Vagina (tissue), 2 donors: ENCODE measurements at regions not wholly inside any gene's neighbourhood (a gene's known extent, or its start where the extent isn't known, plus 50 kb on each side); places are given as distances from the start of the nearest gene placed in this dataset.

Source experiments
- CTCF ChIP-seq, 3 experiments: fragments of 450-650 bp in 2 of 3; fragments of 200-600 bp in 1 of 3; sonication (generic) in 1 of 3; IDR thresholded peaks; one replicate each; pipeline ENCODE4 v1.5.1; 2017 to 2019; ENCODE audit warnings: antibody characterized with exemption in 3 of 3, mild to moderate bottlenecking in 2 of 3, moderate library complexity in 2 of 3
- POLR2A ChIP-seq, 2 donors: fragments of 450-650 bp; IDR thresholded peaks; one replicate each; pipeline ENCODE4 v1.6.1; 2017; ENCODE audit warnings: antibody characterized with exemption in 2 of 2, mild to moderate bottlenecking in 2 of 2, moderate library complexity in 2 of 2
- POLR2AphosphoS5 ChIP-seq, 2 donors: sonication (generic); formaldehyde crosslinking; IDR thresholded peaks; one replicate each; pipeline ENCODE4 v1.9.0; 2017; ENCODE audit warnings: antibody characterized with exemption in 2 of 2, mild to moderate bottlenecking in 2 of 2, low read depth in 1 of 2; ENCODE audit not compliant: insufficient read depth in 1 of 2

GRCh38 chr3:152910966-152911365, 76.0 kb downstream of the P2RY1 start:
- TF ChIP-seq POLR2A (IDR thresholded peaks at IDR 0.05), result no peak
- TF ChIP-seq CTCF (IDR thresholded peaks at IDR 0.05), result no peak
- peak in 1 of 2 donors; percentile 30 for TF ChIP-seq POLR2AphosphoS5 (IDR thresholded peaks at IDR 0.05; ENCODE audit: insufficient read depth in 1 of 2, low read depth in 1 of 2)
